Upper lobe of left lung (tissue), 4 donors: ENCODE measurements at regions not wholly inside any gene's neighbourhood (a gene's known extent, or its start where the extent isn't known, plus 50 kb on each side); places are given as distances from the start of the nearest gene placed in this dataset.

Experiments used
- CTCF ChIP-seq, 6 experiments: fragments of 450-650 bp in 4 of 6; fragments of 200-600 bp in 2 of 6; sonication (generic) in 2 of 6; IDR thresholded peaks; one replicate each; pipeline ENCODE4 v1.5.1; 2016 to 2019; ENCODE audit warnings: antibody characterized with exemption in 6 of 6
- EP300 ChIP-seq, 4 donors: sonication (generic); formaldehyde crosslinking; IDR thresholded peaks; one replicate each; pipeline ENCODE4 v1.5.1; 2017; ENCODE audit warnings: antibody characterized with exemption in 4 of 4, control low read depth in 2 of 4
- POLR2A ChIP-seq, 4 donors: fragments of 450-650 bp; IDR thresholded peaks; one replicate each; pipeline ENCODE4 v1.5.1; 2016 to 2017; ENCODE audit warnings: antibody characterized with exemption in 4 of 4, mild to moderate bottlenecking in 2 of 4
- POLR2AphosphoS5 ChIP-seq, 2 donors: sonication (generic); formaldehyde crosslinking; IDR thresholded peaks; one replicate each; pipeline ENCODE4 v1.5.1; 2017; ENCODE audit warnings: antibody characterized with exemption in 2 of 2

GRCh38 chrX:119325456-119325855, 73.7 kb upstream of the SLC25A43 start:
- no peak for TF ChIP-seq POLR2A (IDR thresholded peaks at IDR 0.05)
- TF ChIP-seq CTCF (IDR thresholded peaks at IDR 0.05), result no peak
- TF ChIP-seq POLR2AphosphoS5 (IDR thresholded peaks at IDR 0.05), result no peak
- no peak for TF ChIP-seq EP300 (IDR thresholded peaks at IDR 0.05)
